Cardiac muscle cell (in vitro differentiated cells and primary cell): ENCODE measurements at regions not wholly inside any gene's neighbourhood (a gene's known extent, or its start where the extent isn't known, plus 50 kb on each side); places are given as distances from the start of the nearest gene placed in this dataset.

Experiments
- DNase-seq, 2 donors: peaks; one replicate each; pipeline versions ENCODE4 v3.0.0 to v3.0.0-alpha.2; 2010 to 2017; ENCODE audit warnings: low read depth in 1 of 2, low spot score in 1 of 2
- H3K27ac ChIP-seq: fragments of 200-600 bp; sonication (generic); 2 replicates; pipeline ENCODE4 v1.5.1; 2016
- H3K27me3 ChIP-seq: fragments of 200-600 bp; sonication (generic); 2 replicates; pipeline ENCODE4 v1.6.0; 2016; ENCODE audit warnings: control low read depth
- H3K36me3 ChIP-seq: fragments of 200-600 bp; sonication (generic); 2 replicates; pipeline ENCODE4 v1.5.1; 2016; ENCODE audit warnings: control low read depth
- H3K4me1 ChIP-seq: fragments of 200-600 bp; sonication (generic); 2 replicates; pipeline ENCODE4 v1.8.1; 2017; ENCODE audit warnings: low read depth, mild to moderate bottlenecking, mixed run types
- H3K4me3 ChIP-seq: fragments of 200-600 bp; sonication (generic); 2 replicates; pipeline ENCODE4 v1.5.1; 2016; ENCODE audit warnings: mild to moderate bottlenecking
- H3K9me3 ChIP-seq: fragments of 200-600 bp; sonication (generic); 2 replicates; pipeline ENCODE4 v1.5.1; 2017; ENCODE audit warnings: low read depth, mild to moderate bottlenecking, control low read depth
- TF ChIP-seq, protein P1 (sequence below): IDR thresholded peaks from 2 replicates; pipeline ENCODE4 v1.5.1; 2012; ENCODE audit warnings: low read depth, mild to moderate bottlenecking, low read length

DNA sequence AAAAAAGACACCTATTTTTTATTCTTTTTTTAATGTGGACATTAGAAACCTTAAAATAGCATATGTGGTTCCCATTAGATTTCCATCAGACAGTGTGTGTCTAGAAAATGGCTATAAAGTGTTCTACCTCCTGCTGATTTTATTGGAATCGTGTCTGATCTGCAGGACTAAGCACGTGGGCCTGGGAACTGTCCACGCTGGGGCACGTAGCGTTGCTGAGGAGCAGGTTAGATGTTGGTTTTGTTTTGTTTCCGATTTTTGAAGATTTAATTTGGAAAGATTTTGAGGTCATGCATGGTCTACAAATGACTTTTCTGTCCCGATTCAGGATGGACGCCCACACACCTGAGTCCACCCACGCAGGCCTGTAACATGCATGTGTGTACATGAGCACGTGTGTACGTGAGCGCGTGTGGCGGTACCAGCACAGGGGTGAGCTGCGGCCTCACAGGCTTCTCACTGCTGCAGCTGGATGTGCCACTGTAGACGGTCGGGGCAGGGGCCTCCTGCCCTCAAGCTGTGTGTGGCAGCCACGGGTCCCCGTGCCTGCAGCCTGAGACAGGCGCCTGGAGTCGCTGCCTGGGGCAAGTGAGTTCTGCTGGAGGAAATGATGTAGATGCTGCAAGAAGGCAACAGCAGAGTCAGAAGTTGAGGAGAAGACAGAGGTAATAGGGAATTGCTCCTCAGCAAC is 99.7 kb upstream of the CTDP1 start:
- no peak for DNase-seq
- Histone ChIP-seq H3K27me3 (no peaks in the 10 kb centered on the region), H3K36me3 (no peaks in the 10 kb centered on the region), H3K4me1 (no peaks in the 10 kb centered on the region), H3K9me3 (no peaks in the 10 kb centered on the region), H3K27ac (no peak overlapping the region), H3K4me3 (no peak overlapping the region)
- TF ChIP-seq, protein P1, sequence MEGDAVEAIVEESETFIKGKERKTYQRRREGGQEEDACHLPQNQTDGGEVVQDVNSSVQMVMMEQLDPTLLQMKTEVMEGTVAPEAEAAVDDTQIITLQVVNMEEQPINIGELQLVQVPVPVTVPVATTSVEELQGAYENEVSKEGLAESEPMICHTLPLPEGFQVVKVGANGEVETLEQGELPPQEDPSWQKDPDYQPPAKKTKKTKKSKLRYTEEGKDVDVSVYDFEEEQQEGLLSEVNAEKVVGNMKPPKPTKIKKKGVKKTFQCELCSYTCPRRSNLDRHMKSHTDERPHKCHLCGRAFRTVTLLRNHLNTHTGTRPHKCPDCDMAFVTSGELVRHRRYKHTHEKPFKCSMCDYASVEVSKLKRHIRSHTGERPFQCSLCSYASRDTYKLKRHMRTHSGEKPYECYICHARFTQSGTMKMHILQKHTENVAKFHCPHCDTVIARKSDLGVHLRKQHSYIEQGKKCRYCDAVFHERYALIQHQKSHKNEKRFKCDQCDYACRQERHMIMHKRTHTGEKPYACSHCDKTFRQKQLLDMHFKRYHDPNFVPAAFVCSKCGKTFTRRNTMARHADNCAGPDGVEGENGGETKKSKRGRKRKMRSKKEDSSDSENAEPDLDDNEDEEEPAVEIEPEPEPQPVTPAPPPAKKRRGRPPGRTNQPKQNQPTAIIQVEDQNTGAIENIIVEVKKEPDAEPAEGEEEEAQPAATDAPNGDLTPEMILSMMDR: no peak

DNA sequence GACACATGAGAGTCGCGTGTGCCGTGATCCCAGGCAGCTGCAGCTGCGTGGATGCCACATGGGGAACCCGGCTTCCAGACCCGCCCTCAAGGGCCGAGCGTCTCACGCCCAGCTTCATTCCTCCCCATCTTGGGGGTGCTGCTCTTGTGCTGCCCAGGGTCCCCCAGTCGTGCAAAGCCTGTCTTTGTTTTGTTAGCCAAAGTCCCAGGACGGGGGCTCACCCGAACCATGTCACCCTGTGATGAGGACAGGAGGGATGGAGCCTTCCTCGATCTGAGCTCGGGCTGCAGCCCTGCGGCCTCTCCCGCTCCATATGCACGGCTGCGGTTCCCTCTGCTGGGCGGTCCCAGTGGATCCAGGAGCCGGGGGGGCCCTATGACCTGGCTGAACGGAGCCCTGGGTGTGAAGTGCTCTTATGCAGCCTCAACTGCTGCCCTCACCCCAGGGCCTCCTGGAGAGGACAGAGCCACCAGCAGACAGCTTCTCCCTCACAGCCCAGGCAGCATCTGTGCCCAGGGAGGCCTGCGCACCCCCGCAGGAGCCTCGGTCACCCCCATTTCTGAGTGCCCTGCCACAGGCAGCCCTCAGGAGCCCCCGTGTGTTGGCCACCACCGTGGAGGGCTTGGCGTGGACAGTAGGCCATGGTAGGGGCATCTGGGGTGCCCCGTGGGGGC is 99.0 kb upstream of the CTDP1 start:
- H3K27me3 ChIP-seq: no peaks in the 10 kb centered on the region
- H3K9me3 ChIP-seq: no peaks in the 10 kb centered on the region
- TF ChIP-seq, protein P1: no peak
- DNase-seq: no peak
- no peak overlapping the region for H3K4me3 ChIP-seq
- H3K36me3 ChIP-seq: no peaks in the 10 kb centered on the region
- no peaks in the 10 kb centered on the region for H3K4me1 ChIP-seq
- no peak overlapping the region for H3K27ac ChIP-seq

DNA sequence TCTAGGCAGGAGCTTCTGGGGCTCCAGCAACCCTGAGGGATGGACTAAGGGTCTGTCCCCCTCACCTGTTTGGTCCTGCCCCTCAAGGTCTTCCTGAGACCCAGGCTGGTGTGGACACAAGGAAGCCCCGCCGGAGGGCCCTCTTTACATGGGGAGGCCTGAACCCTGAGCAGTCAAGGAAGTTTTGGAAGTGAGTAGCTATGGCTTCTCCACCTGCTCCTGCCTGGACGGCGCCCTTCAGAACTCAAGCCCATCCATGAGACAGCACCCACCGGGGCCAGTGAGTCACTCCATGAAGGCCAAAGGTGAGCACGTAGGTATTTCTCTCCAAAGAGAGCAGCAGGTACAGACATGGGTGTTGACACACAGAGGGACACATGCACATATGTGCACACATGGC is 98.2 kb upstream of the CTDP1 start:
- DNase-seq: no peak
- no peaks in the 10 kb centered on the region for H3K4me1 ChIP-seq

DNA sequence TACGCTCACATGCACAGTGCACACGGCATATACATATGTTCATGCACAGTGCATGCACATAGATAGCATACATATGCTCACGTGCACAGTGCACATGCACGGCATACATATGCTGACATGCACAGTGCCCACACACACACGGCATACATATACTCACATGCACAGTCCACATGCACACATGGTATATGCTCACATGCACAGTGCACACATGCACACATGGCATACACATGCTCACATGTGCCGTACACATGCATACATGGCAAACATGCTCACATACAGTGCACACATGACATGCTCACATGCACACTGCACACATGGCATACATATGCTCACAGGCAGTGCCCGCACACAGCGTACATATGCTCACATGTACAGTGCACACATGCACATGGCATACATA is 97.7 kb upstream of the CTDP1 start:
- no peak for DNase-seq
- H3K9me3 ChIP-seq: no peaks in the 10 kb centered on the region
- no peak overlapping the region for H3K27ac ChIP-seq
- no peaks in the 10 kb centered on the region for H3K4me1 ChIP-seq
- H3K4me3 ChIP-seq: no peak overlapping the region
- TF ChIP-seq, protein P1: no peak
- no peaks in the 10 kb centered on the region for H3K36me3 ChIP-seq
- H3K27me3 ChIP-seq: no peaks in the 10 kb centered on the region

More for the DNA sequence above, 98.2 kb upstream of the CTDP1 start:
- H3K27me3 ChIP-seq: no peaks in the 10 kb centered on the region
- H3K9me3 ChIP-seq: no peaks in the 10 kb centered on the region
- TF ChIP-seq, protein P1: no peak
- H3K36me3 ChIP-seq: no peaks in the 10 kb centered on the region
- no peak overlapping the region for H3K27ac ChIP-seq
- H3K4me3 ChIP-seq: no peak overlapping the region

DNA sequence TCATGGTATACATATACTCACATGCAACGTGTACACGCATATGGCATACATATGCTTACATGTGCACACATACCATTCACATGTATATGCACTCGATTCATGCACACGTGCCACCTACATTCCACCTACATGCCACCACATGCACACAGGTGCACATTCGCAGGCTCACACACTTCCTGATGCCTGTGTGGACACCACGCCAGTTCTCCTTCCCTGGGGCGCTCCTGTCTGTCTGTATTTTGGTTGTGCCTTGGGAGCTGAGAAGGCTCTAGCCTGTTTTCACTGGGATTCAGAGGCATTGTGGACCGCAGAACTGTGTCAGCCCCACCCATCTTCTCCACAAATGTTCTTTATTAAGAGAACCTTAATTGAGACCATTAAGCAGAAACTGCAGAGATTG is 96.6 kb upstream of the CTDP1 start:
- Histone ChIP-seq H3K4me1 (no peaks in the 10 kb centered on the region), H3K36me3 (no peaks in the 10 kb centered on the region), H3K4me3 (no peak overlapping the region), H3K27ac (no peak overlapping the region), H3K27me3 (no peaks in the 10 kb centered on the region), H3K9me3 (no peaks in the 10 kb centered on the region)
- no peak for DNase-seq
- TF ChIP-seq, protein P1: no peak
